HG03457 (cell line): ENCODE measurements at regions not wholly inside any gene's neighbourhood (a gene's known extent, or its start where the extent isn't known, plus 50 kb on each side); places are given as distances from the start of the nearest gene placed in this dataset.

Experiments used
- ATAC-seq: cut with Tn5 transposase; IDR thresholded peaks from one replicate; pipeline ENCODE4 v1.9.1; 2021; ENCODE audit warnings: moderate number of reproducible peaks; ENCODE audit not compliant: unreplicated experiment

GRCh38 chr5:74382987-74383593 lies 257.4 kb downstream of the ENC1 start:
- ATAC-seq: no peak

- ATAC-seq: no peak
These were observed 258.2 kb downstream of the ENC1 start for GRCh38 chr5:74382123-74382855.

GRCh38 chr5:74380193-74380592 lies 260.3 kb downstream of the ENC1 start:
- ATAC-seq: no peak

GRCh38 chr5:74378464-74378863 lies 262.1 kb downstream of the ENC1 start:
- no peak for ATAC-seq

- ATAC-seq: no peak
These were observed 264.3 kb downstream of the ENC1 start for GRCh38 chr5:74376187-74376586.

GRCh38 chr5:74375271-74375670 lies 265.3 kb downstream of the ENC1 start:
- ATAC-seq: no peak

- ATAC-seq: no peak
These were observed 265.9 kb downstream of the ENC1 start for GRCh38 chr5:74374656-74375055.

- ATAC-seq: no peak
These were observed 267.5 kb downstream of the ENC1 start for GRCh38 chr5:74373076-74373475.

- ATAC-seq: no peak
These were observed 267.9 kb downstream of the ENC1 start for GRCh38 chr5:74372502-74373064.

- no peak for ATAC-seq
These were observed 268.5 kb downstream of the ENC1 start for GRCh38 chr5:74372051-74372450.

- ATAC-seq: no peak
These were observed 268.9 kb downstream of the ENC1 start for GRCh38 chr5:74371621-74372020.

- ATAC-seq: no peak
These were observed 270.4 kb downstream of the ENC1 start for GRCh38 chr5:74370168-74370567.

GRCh38 chr5:74369173-74369572 lies 271.4 kb downstream of the ENC1 start:
- no peak for ATAC-seq

GRCh38 chr5:74367934-74368333 lies 272.6 kb downstream of the ENC1 start:
- ATAC-seq: no peak

GRCh38 chr5:74367241-74367733 lies 273.2 kb downstream of the ENC1 start:
- ATAC-seq: no peak

- ATAC-seq: no peak
These were observed 274.8 kb downstream of the ENC1 start for GRCh38 chr5:74365723-74366122.

- no peak for ATAC-seq
These were observed 276.0 kb downstream of the ENC1 start for GRCh38 chr5:74364507-74364906.

GRCh38 chr5:74363603-74364205 lies 276.8 kb downstream of the ENC1 start:
- ATAC-seq: no peak

GRCh38 chr5:74361406-74362358 lies 278.8 kb downstream of the ENC1 start:
- ATAC-seq: no peak

- ATAC-seq: no peak
These were observed 279.9 kb downstream of the ENC1 start for GRCh38 chr5:74360535-74361210.
